Anterior cingulate cortex (tissue), 58 donors: ENCODE measurements at regions not wholly inside any gene's neighbourhood (a gene's known extent, or its start where the extent isn't known, plus 50 kb on each side); places are given as distances from the start of the nearest gene placed in this dataset.

Source experiments
- DNase-seq, 58 donors: peaks; one replicate each; lab custom pipeline; 2025; lab: John Stamatoyannopoulos, UW

- no peak for DNase-seq
Measured at GRCh38 chr3:18507333-18507732, 82.2 kb upstream of the SATB1 start.

DNA sequence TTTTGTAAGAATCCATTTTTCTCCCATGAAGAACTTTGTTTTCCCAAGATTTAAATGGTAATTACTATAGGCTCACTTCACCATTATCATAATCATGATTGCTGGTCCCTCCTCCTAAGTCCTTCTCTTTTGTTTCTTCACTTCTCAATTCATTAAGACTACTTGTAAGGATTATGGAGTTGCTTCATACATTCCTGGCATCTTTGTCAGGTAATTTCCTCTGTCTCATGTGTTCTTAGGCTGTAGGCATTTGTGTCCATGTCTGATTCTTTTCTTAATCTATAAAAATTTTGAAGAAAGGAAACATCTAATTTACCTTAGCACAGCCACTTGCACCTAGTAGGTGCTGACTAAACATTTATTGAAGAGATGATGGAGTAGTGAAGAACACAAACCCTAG is 79.9 kb upstream of the SATB1 start:
- DNase-seq: no peak

GRCh38 chr3:18501679-18502343 is 76.7 kb upstream of the SATB1 start:
- DNase-seq: no peak

DNA sequence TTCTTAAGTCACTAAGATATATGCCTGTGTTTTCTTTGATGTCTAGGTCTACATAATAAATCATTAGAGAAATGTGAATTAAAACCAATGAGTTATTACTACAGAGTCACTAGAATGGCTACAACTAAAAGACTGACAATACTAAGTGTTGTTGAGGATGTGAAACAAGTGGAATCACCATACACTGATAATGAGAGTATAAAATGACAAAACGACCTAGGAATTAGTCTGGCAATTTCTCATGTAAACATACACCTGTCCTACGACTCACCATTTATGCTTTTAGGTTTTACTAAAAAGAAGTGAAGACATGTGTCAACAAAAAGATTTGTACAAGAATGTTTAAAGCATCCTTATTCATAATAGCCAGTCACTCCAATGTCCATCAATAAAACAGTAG is 75.2 kb upstream of the SATB1 start:
- DNase-seq: no peak

DNA sequence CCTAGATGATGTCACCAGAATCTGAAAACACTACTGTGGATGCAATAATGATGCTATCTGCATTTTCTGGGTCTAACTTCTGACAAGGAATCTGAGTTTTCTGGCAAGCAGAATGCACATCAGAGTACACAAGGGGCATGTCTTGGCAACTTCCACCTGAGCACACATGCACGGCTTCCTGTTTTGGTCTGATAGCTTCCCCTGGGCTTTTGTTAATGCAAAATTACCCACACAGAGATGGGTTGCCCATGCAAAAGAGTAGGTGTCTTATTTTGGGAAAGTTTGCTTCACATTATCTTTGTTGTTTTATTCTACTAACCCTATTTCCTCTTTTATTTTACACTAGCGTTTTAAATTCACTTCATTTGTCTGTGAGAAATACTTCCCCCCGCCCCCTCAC is 74.2 kb upstream of the SATB1 start:
- no peak for DNase-seq

DNA sequence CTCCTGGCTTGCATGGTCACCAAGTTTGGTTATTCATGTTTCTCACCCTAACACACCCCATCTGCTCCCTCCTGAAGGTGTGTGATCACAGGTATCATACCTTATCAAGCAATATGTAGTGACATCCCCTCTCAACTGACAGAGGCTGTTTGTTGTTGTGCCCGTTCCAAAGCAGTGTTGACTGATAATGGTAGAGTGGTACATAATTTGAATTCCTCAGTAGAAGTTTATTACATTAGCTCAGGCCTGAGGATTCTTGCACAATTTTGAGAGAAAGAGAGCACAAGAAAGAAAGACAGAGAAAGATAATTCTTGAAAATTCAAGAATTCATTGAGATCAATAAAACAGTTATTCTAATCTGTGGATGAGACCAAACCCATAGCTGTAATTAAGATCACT is 69.1 kb upstream of the SATB1 start:
- DNase-seq: no peak

- no peak for DNase-seq
Measured at GRCh38 chr3:18489939-18490338, 64.8 kb upstream of the SATB1 start.

DNA sequence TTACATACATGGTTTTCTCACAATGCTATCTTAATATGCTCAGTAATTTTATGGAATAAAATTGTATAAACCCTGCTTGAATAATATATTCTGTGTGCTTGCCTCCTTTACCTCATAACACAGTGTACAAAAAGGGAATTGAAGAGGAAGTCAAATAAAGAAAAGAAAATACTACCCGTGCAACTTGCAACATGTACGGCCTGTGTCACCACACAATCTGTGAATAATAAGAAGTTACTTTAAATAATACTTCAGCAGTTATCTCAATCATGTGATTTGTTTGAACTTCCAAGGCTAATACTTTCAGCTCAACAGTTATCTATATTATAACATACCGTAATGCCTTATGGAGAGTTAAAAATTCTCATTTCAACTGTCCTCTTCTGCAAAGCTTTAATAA is 58.1 kb upstream of the SATB1 start:
- no peak for DNase-seq

DNA sequence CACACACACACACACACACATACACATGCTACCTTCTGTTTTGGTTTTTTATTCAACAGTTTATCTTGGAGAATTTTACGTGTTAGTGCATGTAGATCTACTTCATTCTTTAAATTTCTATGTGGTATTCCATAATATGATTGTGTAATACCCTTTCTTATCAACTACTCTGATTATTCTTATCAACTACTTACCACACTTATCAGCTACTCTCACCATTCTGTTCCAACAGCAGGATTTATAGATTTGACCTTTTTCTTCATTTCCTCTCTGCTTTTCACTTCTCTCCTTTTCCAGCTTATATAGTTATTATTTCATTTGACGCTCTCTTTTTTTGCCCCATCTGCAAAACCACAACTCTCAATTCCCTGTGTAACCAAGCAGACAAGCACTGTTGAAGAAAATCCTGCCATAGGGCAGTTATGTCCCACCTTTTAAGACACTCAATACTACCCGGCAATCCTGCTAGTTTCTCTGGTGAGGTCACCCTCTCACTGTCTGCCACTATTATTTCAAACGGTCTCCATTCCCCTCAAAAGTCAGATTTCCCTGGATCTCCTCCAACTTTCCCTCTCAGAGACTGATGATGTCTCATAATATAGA is 56.9 kb upstream of the SATB1 start:
- DNase-seq: no peak

DNA sequence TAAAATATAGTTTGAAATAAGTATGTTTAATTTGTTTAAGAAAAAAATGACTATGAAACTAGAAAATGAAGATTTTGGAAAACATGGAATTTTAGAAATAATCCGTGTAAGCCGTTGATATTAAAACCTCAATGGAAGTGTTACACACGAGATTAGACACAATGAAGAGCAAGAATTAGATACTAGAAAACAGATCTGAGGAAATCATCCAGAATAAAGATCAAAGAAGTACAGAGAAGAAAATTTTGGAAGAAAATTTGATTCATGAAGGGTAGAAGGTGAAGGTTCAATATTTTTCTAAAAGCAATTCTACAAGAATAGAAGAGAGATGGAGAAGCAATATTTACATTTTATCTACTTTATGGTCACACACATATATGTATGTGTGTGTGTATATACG is 52.5 kb upstream of the SATB1 start:
- DNase-seq: no peak
